Gastrocnemius medialis (tissue), 4 donors: ENCODE measurements at regions not wholly inside any gene's neighbourhood (a gene's known extent, or its start where the extent isn't known, plus 50 kb on each side); places are given as distances from the start of the nearest gene placed in this dataset.
"Not testable (repeated sequence)": the region's sequence is repeated elsewhere in the genome, so short reads cannot be mapped to it uniquely, and the experiment has no call there.

Experiments
- ATAC-seq, 2 donors: fragments of 150-250 bp; one replicate each; pipeline ENCODE4 v1.9.1; 2016
- DNase-seq, 2 donors: peaks; one replicate each; pipeline ENCODE4 v3.0.0-alpha.2; 2019
- H3K27ac ChIP-seq, 4 donors: fragments of 200-600 bp; sonication (generic); 1 replicate in 1 of 4; 2 replicates in 3 of 4; pipeline ENCODE4 v1.5.1; 2016 to 2018; ENCODE audit warnings: mild to moderate bottlenecking in 2 of 4, moderate library complexity in 1 of 4
- H3K27me3 ChIP-seq, 3 donors: fragments of 200-600 bp; sonication (generic) in 2 of 3; 1 replicate in 1 of 3; 2 replicates in 2 of 3; pipeline versions ENCODE4 v1.5.1 to v1.6.0; 2016 to 2019; ENCODE audit warnings: mild to moderate bottlenecking in 1 of 3, moderate library complexity in 1 of 3
- H3K36me3 ChIP-seq, 2 donors: fragments of 200-600 bp; sonication (generic) in 1 of 2; one replicate each; pipeline ENCODE4 v1.5.1; 2017 to 2018
- H3K4me1 ChIP-seq, 2 donors: fragments of 200-600 bp; sonication (generic) in 1 of 2; one replicate each; pipeline ENCODE4 v1.5.1; 2016 to 2017; ENCODE audit warnings: mild to moderate bottlenecking in 2 of 2
- H3K4me3 ChIP-seq, 4 donors: fragments of 200-600 bp; sonication (generic) in 3 of 4; 1 replicate in 1 of 4; 2 replicates in 3 of 4; pipeline ENCODE4 v1.5.1; 2016 to 2019; ENCODE audit warnings: mild to moderate bottlenecking in 2 of 4
- H3K9me3 ChIP-seq, 3 donors: fragments of 200-600 bp; sonication (generic) in 2 of 3; 1 replicate in 1 of 3; 2 replicates in 2 of 3; pipeline ENCODE4 v1.5.1; 2016 to 2019
- CTCF ChIP-seq, 5 experiments: fragments of 450-650 bp in 3 of 5; fragments of 200-600 bp in 2 of 5; sonication (generic) in 2 of 5; IDR thresholded peaks in 4 of 5; conservative IDR thresholded peaks in 1 of 5; 1 replicate in 4 of 5; 2 replicates in 1 of 5; pipeline ENCODE4 v1.5.1; 2016 to 2019; ENCODE audit warnings: antibody characterized with exemption in 5 of 5, mild to moderate bottlenecking in 3 of 5, moderate library complexity in 3 of 5
- POLR2A ChIP-seq, 2 donors: fragments of 450-650 bp; IDR thresholded peaks; one replicate each; pipeline ENCODE4 v1.6.1; 2017; ENCODE audit warnings: antibody characterized with exemption in 2 of 2, mild to moderate bottlenecking in 2 of 2, moderate library complexity in 2 of 2
- in situ Hi-C, 4 donors: fragments of 200-750 bp; cut with MboI; loops; one replicate each; pipeline versions ENCODE4 v1.15.0 to v1.8.0; 2017; ENCODE audit warnings: low sequenced_read_pairs in 4 of 4
- intact Hi-C: fragments of 100-400 bp; cut with DNase I; formaldehyde crosslinking; loops from one replicate; pipeline ENCODE4 v1.15.1; 2023; ENCODE audit warnings: low total_unique reads

- no peak for ATAC-seq
- no peaks in the 10 kb centered on the region for H3K36me3 ChIP-seq
- H3K4me3 ChIP-seq: no peak overlapping the region
- no peak overlapping the region for H3K27ac ChIP-seq
- in situ Hi-C loops (no loop called here), intact Hi-C loops (no loop called here)
- TF ChIP-seq CTCF (IDR thresholded peaks at IDR 0.05 in 4 of 5, conservative IDR thresholded peaks at IDR 0.05 in 1 of 5) (no peak), POLR2A (IDR thresholded peaks at IDR 0.05) (no peak)
- H3K27me3 ChIP-seq: no peaks in the 10 kb centered on the region
- no peak for DNase-seq
- H3K4me1 ChIP-seq: peaks cover 7% of the 10 kb centered on the region in 2 donors
- no peaks in the 10 kb centered on the region for H3K9me3 ChIP-seq
Observed at GRCh38 chr5:87141544-87141943, 126.1 kb upstream of the RASA1 start.

- H3K9me3 ChIP-seq, H3K27me3 ChIP-seq, H3K4me3 ChIP-seq, H3K27ac ChIP-seq, intact Hi-C loops, DNase-seq, H3K36me3 ChIP-seq, ATAC-seq, H3K4me1 ChIP-seq, in situ Hi-C loops: not testable (repeated sequence)
Observed at GRCh38 chr5:87145853-87146252, 121.8 kb upstream of the RASA1 start.

- Histone ChIP-seq H3K36me3 (no peaks in the 10 kb centered on the region), H3K27me3 (no peaks in the 10 kb centered on the region), H3K4me1 (no peaks in the 10 kb centered on the region), H3K27ac (no peak overlapping the region), H3K4me3 (no peak overlapping the region), H3K9me3 (no peaks in the 10 kb centered on the region)
- no peak for TF ChIP-seq CTCF (IDR thresholded peaks at IDR 0.05 in 4 of 5, conservative IDR thresholded peaks at IDR 0.05 in 1 of 5)
- no peak for TF ChIP-seq POLR2A (IDR thresholded peaks at IDR 0.05)
- in situ Hi-C loops (no loop called here), intact Hi-C loops (no loop called here)
- ATAC-seq: no peak
- no peak for DNase-seq
Observed at GRCh38 chr5:87147441-87147840, 120.2 kb upstream of the RASA1 start.

- no peak for DNase-seq
- no peak for ATAC-seq
- intact Hi-C loops: no loop called here
- no peaks in the 10 kb centered on the region for H3K36me3 ChIP-seq
- H3K4me3 ChIP-seq: no peak overlapping the region
- no peak for TF ChIP-seq CTCF (IDR thresholded peaks at IDR 0.05 in 4 of 5, conservative IDR thresholded peaks at IDR 0.05 in 1 of 5)
- TF ChIP-seq POLR2A (IDR thresholded peaks at IDR 0.05): no peak
- no peaks in the 10 kb centered on the region for H3K27me3 ChIP-seq
- no peaks in the 10 kb centered on the region for H3K9me3 ChIP-seq
- no peak overlapping the region for H3K27ac ChIP-seq
- in situ Hi-C loops: no loop called here
- no peaks in the 10 kb centered on the region for H3K4me1 ChIP-seq
Observed at GRCh38 chr5:87150630-87151029, 117.1 kb upstream of the RASA1 start.

DNA sequence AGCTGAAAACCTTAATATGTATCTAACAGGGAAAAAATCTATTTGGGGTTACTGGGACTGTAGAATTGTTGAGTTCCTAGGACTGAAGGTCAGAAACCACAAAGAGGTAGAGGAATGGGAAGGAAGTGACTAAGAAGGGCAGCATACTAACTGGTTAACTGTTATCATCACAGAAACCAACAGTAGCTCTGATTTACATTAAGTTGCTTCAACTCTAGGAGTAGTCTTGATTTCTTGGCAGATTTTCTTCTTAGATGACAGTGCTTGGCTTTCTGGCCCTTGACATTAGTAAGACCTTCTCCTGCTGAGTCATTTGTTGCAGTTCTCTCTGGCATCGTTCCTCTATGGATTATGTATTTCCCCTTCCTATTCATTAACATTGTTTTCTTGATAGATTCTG is 116.1 kb upstream of the RASA1 start:
- in situ Hi-C loops (no loop called here), intact Hi-C loops (no loop called here)
- no peaks in the 10 kb centered on the region for H3K27me3 ChIP-seq
- H3K36me3 ChIP-seq: no peaks in the 10 kb centered on the region
- no peak overlapping the region for H3K27ac ChIP-seq
- H3K9me3 ChIP-seq: no peaks in the 10 kb centered on the region
- DNase-seq (no peak), ATAC-seq (no peak)
- TF ChIP-seq POLR2A (IDR thresholded peaks at IDR 0.05): no peak
- no peak for TF ChIP-seq CTCF (IDR thresholded peaks at IDR 0.05 in 4 of 5, conservative IDR thresholded peaks at IDR 0.05 in 1 of 5)
- H3K4me3 ChIP-seq: no peak overlapping the region
- H3K4me1 ChIP-seq: no peaks in the 10 kb centered on the region
